ENCODE measurements at regions not wholly inside any gene's neighbourhood (a gene's known extent, or its start where the extent isn't known, plus 50 kb on each side); places are given as distances from the start of the nearest gene placed in this dataset.

DNA sequence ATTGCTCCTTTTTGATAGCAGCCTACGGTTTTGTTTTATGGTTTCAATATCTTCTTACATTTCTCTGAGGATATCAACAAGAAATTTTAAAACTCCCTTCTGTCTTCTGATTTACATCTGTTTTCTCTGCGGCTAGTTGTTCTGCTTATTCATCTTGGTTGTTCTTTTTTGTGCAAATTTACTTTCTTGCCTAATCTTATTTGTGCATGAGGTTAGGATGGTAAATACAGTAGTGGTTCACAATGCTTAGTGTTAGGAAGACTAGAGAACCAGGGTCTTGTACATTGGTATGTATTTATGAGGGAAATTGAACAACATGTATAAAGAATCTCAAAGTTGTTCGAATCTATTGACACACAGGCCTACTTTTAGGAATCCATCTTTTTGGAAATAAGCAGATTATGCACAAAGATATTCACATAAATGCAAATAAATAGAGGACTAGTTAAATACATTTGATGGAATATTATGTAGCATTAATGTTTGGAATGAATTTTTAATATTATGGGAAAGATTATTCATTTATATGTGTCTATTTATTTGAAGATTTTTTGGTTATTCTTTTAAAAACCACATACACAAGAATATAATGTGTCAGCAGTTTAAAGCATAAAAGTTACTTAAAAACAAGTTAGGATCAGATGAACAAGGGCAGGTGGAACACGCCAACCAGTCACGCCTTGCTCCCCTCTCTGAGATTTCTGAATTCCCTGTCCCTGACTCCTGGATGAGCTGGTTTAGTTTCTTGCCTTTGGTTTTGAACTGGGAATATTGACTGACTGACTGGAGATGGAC is 51.4 kb upstream of the RFC3 start:
- TF ChIP-seq, protein P1, sequence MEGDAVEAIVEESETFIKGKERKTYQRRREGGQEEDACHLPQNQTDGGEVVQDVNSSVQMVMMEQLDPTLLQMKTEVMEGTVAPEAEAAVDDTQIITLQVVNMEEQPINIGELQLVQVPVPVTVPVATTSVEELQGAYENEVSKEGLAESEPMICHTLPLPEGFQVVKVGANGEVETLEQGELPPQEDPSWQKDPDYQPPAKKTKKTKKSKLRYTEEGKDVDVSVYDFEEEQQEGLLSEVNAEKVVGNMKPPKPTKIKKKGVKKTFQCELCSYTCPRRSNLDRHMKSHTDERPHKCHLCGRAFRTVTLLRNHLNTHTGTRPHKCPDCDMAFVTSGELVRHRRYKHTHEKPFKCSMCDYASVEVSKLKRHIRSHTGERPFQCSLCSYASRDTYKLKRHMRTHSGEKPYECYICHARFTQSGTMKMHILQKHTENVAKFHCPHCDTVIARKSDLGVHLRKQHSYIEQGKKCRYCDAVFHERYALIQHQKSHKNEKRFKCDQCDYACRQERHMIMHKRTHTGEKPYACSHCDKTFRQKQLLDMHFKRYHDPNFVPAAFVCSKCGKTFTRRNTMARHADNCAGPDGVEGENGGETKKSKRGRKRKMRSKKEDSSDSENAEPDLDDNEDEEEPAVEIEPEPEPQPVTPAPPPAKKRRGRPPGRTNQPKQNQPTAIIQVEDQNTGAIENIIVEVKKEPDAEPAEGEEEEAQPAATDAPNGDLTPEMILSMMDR (IDR thresholded peaks at IDR 0.05), result no peak
- TF ChIP-seq EP300 (IDR thresholded peaks at IDR 0.05) (no peak), POLR2A (IDR thresholded peaks at IDR 0.05; ENCODE audit: low read depth) (no peak)

All from esophagus muscularis mucosa (tissue), 4 donors.